Activated B cell treated with CpG ODN at 0.5 μM for 24 hours (primary cell): ENCODE measurements at regions not wholly inside any gene's neighbourhood (a gene's known extent, or its start where the extent isn't known, plus 50 kb on each side); places are given as distances from the start of the nearest gene placed in this dataset.

Source experiments
- ATAC-seq: fragments of 200-7000 bp; cut with Tn5 transposase; one replicate; pipeline ENCODE4 v1.10.0; 2021; ENCODE audit warnings: low read depth, mild to moderate bottlenecking, moderate library complexity
- CTCF ChIA-PET: fragments of 350-600 bp; sonication (Branson Sonifier 250); formaldehyde crosslinking; loops from one replicate; lab custom pipeline; 2021; ENCODE audit warnings: antibody characterized with exemption; lab: Charles Lee
- POLR2A ChIA-PET: fragments of 350-600 bp; sonication (Branson Sonifier 250); formaldehyde crosslinking; loops from one replicate; lab custom pipeline; 2021; ENCODE audit warnings: antibody characterized with exemption; lab: Charles Lee
- DNase-seq: peaks from one replicate; pipeline ENCODE4 v3.0.0; 2022
- H3K27ac Mint-ChIP-seq: one replicate; pipeline ENCODE4 v1.8.0; 2020; ENCODE audit warnings: mixed read lengths
- H3K27me3 Mint-ChIP-seq: one replicate; pipeline ENCODE4 v1.8.0; 2021; ENCODE audit warnings: mixed read lengths
- H3K36me3 Mint-ChIP-seq: one replicate; pipeline ENCODE4 v1.8.0; 2021; ENCODE audit warnings: low read depth, mixed read lengths
- H3K4me1 Mint-ChIP-seq: one replicate; pipeline ENCODE4 v1.8.0; 2021; ENCODE audit warnings: mixed read lengths
- H3K4me3 Mint-ChIP-seq: one replicate; pipeline ENCODE4 v1.8.0; 2020; ENCODE audit warnings: mild to moderate bottlenecking, mixed read lengths
- H3K9me3 Mint-ChIP-seq: one replicate; pipeline ENCODE4 v1.8.0; 2020; ENCODE audit warnings: mixed read lengths
- CTCF ChIP-seq: fragments of 200-600 bp; IDR thresholded peaks from one replicate; pipeline ENCODE4 v1.8.0; 2022; ENCODE audit warnings: antibody characterized with exemption, mild to moderate bottlenecking
- intact Hi-C: fragments of 100-400 bp; cut with micrococcal nuclease; formaldehyde crosslinking; loops from one replicate; pipeline ENCODE4 v1.15.1; 2024

- Mint-ChIP-seq H3K27me3 (no peaks in the 10 kb centered on the region), H3K9me3 (no peaks in the 10 kb centered on the region), H3K4me3 (no peak overlapping the region), H3K27ac (no peak overlapping the region), H3K4me1 (no peaks in the 10 kb centered on the region), H3K36me3 (no peaks in the 10 kb centered on the region)
- intact Hi-C loops: no loop called here
- ATAC-seq (no peak), DNase-seq (no peak)
- TF ChIP-seq CTCF: no peak
- CTCF ChIA-PET: no interaction called here
- POLR2A ChIA-PET: no interaction called here
These were observed 69.5 kb upstream of the CTTNBP2 start for GRCh38 chr7:117942780-117943179.

GRCh38 chr7:117944886-117945285 is 71.6 kb upstream of the CTTNBP2 start:
- Mint-ChIP-seq H3K27me3 (no peaks in the 10 kb centered on the region), H3K4me1 (no peaks in the 10 kb centered on the region), H3K9me3 (no peaks in the 10 kb centered on the region), H3K36me3 (no peaks in the 10 kb centered on the region), H3K27ac (no peak overlapping the region), H3K4me3 (no peak overlapping the region)
- no peak for TF ChIP-seq CTCF
- intact Hi-C loops: no loop called here
- ChIA-PET POLR2A (no interaction called here), CTCF (no interaction called here)
- no peak for ATAC-seq
- DNase-seq: no peak

- no peak for TF ChIP-seq CTCF
- Mint-ChIP-seq H3K4me1 (no peaks in the 10 kb centered on the region), H3K27ac (no peak overlapping the region), H3K9me3 (no peaks in the 10 kb centered on the region), H3K27me3 (no peaks in the 10 kb centered on the region), H3K4me3 (no peak overlapping the region), H3K36me3 (no peaks in the 10 kb centered on the region)
- ChIA-PET CTCF (no interaction called here), POLR2A (no interaction called here)
- ATAC-seq (no peak), DNase-seq (no peak)
- intact Hi-C loops: no loop called here
These were observed 73.0 kb upstream of the CTTNBP2 start for GRCh38 chr7:117946151-117946633.

- Mint-ChIP-seq H3K4me1 (no peaks in the 10 kb centered on the region), H3K27me3 (no peaks in the 10 kb centered on the region), H3K9me3 (peaks cover 2% of the 10 kb centered on the region), H3K27ac (no peak overlapping the region), H3K36me3 (no peaks in the 10 kb centered on the region), H3K4me3 (no peak overlapping the region)
- CTCF ChIA-PET: no interaction called here
- no peak for TF ChIP-seq CTCF
- no peak for ATAC-seq
- POLR2A ChIA-PET: no interaction called here
- no peak for DNase-seq
- intact Hi-C loops: no loop called here
These were observed 76.0 kb upstream of the CTTNBP2 start for GRCh38 chr7:117949232-117949631.

- DNase-seq: no peak
- no peak overlapping the region for H3K4me3 Mint-ChIP-seq
- ChIA-PET POLR2A (no interaction called here), CTCF (interaction anchor here (0.8 kb wide), 1 partner anchor 9 kb away, joined by 4 read pairs; no protein-coding TSS in a partner anchor)
- H3K9me3 Mint-ChIP-seq: peaks cover 2% of the 10 kb centered on the region
- H3K27ac Mint-ChIP-seq: no peak overlapping the region
- TF ChIP-seq CTCF: no peak
- no peaks in the 10 kb centered on the region for H3K36me3 Mint-ChIP-seq
- H3K4me1 Mint-ChIP-seq: no peaks in the 10 kb centered on the region
- intact Hi-C loops: no loop called here
- H3K27me3 Mint-ChIP-seq: no peaks in the 10 kb centered on the region
- no peak for ATAC-seq
These were observed 77.5 kb upstream of the CTTNBP2 start for GRCh38 chr7:117950601-117951260.
